Liver (tissue), 3 donors: ENCODE measurements at regions not wholly inside any gene's neighbourhood (a gene's known extent, or its start where the extent isn't known, plus 50 kb on each side); places are given as distances from the start of the nearest gene placed in this dataset.

Source experiments
- HNF4G ChIP-seq: IDR thresholded peaks from 2 replicates; pipeline ENCODE4 v1.6.1; 2016; ENCODE audit warnings: antibody characterized with exemption
- NR2F2 ChIP-seq: IDR thresholded peaks from 2 replicates; pipeline ENCODE4 v1.6.1; 2016; ENCODE audit warnings: antibody characterized with exemption
- SP1 ChIP-seq: IDR thresholded peaks from 2 replicates; pipeline ENCODE4 v1.6.1; 2018; ENCODE audit warnings: antibody characterized with exemption, mild to moderate bottlenecking
- YY1 ChIP-seq: IDR thresholded peaks from 2 replicates; pipeline ENCODE4 v1.6.1; 2016; ENCODE audit warnings: antibody characterized with exemption, mild to moderate bottlenecking
- TF ChIP-seq, protein P1 (sequence below): fragments of 150-350 bp; IDR thresholded peaks from 2 replicates; pipeline ENCODE4 v1.5.1; 2017; ENCODE audit warnings: improper control_type of control experiment, low read depth, low read length; ENCODE audit not compliant: missing input control
- TF ChIP-seq, protein P2 (sequence below): IDR thresholded peaks from 2 replicates; pipeline ENCODE4 v1.6.1; 2016; ENCODE audit warnings: antibody characterized with exemption
- TF ChIP-seq, protein P3 (sequence below): IDR thresholded peaks from 2 replicates; pipeline ENCODE4 v1.6.1; 2016; ENCODE audit warnings: antibody characterized with exemption, mild to moderate bottlenecking
- TF ChIP-seq, protein P4 (sequence below): IDR thresholded peaks from 2 replicates; pipeline ENCODE4 v1.6.1; 2016; ENCODE audit warnings: antibody characterized with exemption
- TF ChIP-seq, protein P5 (sequence below): IDR thresholded peaks from 2 replicates; pipeline ENCODE4 v1.6.1; 2016; ENCODE audit warnings: antibody characterized with exemption
- donor health status: healthy.
- donor health status: healthy.

DNA sequence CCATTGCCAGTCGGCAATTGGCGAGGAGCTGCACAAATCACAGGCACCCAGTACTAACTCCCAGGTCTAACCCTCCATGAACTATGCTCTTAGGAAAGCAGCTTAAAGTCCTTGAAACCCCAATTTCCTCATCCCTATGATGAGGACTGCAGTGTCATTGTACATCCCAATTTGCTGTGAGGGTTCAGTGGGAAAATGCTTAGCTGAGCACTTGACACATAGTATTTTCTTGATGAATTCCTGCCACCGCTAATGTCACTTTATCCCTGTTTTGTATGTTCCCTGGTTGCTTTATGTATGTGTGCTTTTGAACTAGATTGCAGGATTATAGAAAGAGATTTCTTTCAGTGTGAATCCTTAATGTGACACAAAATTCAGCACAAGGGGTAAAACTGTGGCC is 161.5 kb upstream of the RBFOX1 start:
- no peak for TF ChIP-seq NR2F2
- TF ChIP-seq, protein P1, sequence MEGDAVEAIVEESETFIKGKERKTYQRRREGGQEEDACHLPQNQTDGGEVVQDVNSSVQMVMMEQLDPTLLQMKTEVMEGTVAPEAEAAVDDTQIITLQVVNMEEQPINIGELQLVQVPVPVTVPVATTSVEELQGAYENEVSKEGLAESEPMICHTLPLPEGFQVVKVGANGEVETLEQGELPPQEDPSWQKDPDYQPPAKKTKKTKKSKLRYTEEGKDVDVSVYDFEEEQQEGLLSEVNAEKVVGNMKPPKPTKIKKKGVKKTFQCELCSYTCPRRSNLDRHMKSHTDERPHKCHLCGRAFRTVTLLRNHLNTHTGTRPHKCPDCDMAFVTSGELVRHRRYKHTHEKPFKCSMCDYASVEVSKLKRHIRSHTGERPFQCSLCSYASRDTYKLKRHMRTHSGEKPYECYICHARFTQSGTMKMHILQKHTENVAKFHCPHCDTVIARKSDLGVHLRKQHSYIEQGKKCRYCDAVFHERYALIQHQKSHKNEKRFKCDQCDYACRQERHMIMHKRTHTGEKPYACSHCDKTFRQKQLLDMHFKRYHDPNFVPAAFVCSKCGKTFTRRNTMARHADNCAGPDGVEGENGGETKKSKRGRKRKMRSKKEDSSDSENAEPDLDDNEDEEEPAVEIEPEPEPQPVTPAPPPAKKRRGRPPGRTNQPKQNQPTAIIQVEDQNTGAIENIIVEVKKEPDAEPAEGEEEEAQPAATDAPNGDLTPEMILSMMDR: no peak
- TF ChIP-seq, protein P2, sequence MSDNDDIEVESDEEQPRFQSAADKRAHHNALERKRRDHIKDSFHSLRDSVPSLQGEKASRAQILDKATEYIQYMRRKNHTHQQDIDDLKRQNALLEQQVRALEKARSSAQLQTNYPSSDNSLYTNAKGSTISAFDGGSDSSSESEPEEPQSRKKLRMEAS: no peak
- no peak for TF ChIP-seq HNF4G
- no peak for TF ChIP-seq YY1
- TF ChIP-seq, protein P3, sequence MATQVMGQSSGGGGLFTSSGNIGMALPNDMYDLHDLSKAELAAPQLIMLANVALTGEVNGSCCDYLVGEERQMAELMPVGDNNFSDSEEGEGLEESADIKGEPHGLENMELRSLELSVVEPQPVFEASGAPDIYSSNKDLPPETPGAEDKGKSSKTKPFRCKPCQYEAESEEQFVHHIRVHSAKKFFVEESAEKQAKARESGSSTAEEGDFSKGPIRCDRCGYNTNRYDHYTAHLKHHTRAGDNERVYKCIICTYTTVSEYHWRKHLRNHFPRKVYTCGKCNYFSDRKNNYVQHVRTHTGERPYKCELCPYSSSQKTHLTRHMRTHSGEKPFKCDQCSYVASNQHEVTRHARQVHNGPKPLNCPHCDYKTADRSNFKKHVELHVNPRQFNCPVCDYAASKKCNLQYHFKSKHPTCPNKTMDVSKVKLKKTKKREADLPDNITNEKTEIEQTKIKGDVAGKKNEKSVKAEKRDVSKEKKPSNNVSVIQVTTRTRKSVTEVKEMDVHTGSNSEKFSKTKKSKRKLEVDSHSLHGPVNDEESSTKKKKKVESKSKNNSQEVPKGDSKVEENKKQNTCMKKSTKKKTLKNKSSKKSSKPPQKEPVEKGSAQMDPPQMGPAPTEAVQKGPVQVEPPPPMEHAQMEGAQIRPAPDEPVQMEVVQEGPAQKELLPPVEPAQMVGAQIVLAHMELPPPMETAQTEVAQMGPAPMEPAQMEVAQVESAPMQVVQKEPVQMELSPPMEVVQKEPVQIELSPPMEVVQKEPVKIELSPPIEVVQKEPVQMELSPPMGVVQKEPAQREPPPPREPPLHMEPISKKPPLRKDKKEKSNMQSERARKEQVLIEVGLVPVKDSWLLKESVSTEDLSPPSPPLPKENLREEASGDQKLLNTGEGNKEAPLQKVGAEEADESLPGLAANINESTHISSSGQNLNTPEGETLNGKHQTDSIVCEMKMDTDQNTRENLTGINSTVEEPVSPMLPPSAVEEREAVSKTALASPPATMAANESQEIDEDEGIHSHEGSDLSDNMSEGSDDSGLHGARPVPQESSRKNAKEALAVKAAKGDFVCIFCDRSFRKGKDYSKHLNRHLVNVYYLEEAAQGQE: no peak
- TF ChIP-seq, protein P4, sequence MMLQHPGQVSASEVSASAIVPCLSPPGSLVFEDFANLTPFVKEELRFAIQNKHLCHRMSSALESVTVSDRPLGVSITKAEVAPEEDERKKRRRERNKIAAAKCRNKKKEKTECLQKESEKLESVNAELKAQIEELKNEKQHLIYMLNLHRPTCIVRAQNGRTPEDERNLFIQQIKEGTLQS: no peak
- TF ChIP-seq SP1: no peak
- TF ChIP-seq, protein P5, sequence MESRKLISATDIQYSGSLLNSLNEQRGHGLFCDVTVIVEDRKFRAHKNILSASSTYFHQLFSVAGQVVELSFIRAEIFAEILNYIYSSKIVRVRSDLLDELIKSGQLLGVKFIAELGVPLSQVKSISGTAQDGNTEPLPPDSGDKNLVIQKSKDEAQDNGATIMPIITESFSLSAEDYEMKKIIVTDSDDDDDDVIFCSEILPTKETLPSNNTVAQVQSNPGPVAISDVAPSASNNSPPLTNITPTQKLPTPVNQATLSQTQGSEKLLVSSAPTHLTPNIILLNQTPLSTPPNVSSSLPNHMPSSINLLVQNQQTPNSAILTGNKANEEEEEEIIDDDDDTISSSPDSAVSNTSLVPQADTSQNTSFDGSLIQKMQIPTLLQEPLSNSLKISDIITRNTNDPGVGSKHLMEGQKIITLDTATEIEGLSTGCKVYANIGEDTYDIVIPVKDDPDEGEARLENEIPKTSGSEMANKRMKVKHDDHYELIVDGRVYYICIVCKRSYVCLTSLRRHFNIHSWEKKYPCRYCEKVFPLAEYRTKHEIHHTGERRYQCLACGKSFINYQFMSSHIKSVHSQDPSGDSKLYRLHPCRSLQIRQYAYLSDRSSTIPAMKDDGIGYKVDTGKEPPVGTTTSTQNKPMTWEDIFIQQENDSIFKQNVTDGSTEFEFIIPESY: no peak
